ENCODE measurements at regions not wholly inside any gene's neighbourhood (a gene's known extent, or its start where the extent isn't known, plus 50 kb on each side); places are given as distances from the start of the nearest gene placed in this dataset.

GRCh38 chr2:145203891-145204290 lies 684.0 kb upstream of the ZEB2 start:
- H3K9ac ChIP-seq (ENCODE audit: low read length): no peak overlapping the region
- H3K27ac ChIP-seq (ENCODE audit: low read depth, low read length): no peak overlapping the region
- TF ChIP-seq ZBTB33 (IDR thresholded peaks at IDR 0.05; ENCODE audit: extremely low read depth, insufficient replicate concordance, low read length) (no peak), ZNF274 (IDR thresholded peaks at IDR 0.05; ENCODE audit: low read depth, low read length) (no peak), CBX3 (IDR thresholded peaks at IDR 0.05; ENCODE audit: low read depth) (no peak), EZH2 (IDR thresholded peaks at IDR 0.05) (no peak), TCF7L2 (IDR thresholded peaks at IDR 0.05; ENCODE audit: borderline replicate concordance, extremely low read depth, insufficient read depth, insufficient read length) (no peak), EGR1 (IDR thresholded peaks at IDR 0.05; ENCODE audit: low read depth) (no peak), SRF (IDR thresholded peaks at IDR 0.05; ENCODE audit: low read depth) (no peak), ELF1 (IDR thresholded peaks at IDR 0.05; ENCODE audit: borderline replicate concordance, low read depth) (no peak), REST (IDR thresholded peaks at IDR 0.05; ENCODE audit: low read depth) (no peak), MAX (IDR thresholded peaks at IDR 0.05) (no peak), ZFX (IDR thresholded peaks at IDR 0.05) (no peak), SP1 (IDR thresholded peaks at IDR 0.05; ENCODE audit: low read depth) (no peak)
- TF ChIP-seq, protein P1, sequence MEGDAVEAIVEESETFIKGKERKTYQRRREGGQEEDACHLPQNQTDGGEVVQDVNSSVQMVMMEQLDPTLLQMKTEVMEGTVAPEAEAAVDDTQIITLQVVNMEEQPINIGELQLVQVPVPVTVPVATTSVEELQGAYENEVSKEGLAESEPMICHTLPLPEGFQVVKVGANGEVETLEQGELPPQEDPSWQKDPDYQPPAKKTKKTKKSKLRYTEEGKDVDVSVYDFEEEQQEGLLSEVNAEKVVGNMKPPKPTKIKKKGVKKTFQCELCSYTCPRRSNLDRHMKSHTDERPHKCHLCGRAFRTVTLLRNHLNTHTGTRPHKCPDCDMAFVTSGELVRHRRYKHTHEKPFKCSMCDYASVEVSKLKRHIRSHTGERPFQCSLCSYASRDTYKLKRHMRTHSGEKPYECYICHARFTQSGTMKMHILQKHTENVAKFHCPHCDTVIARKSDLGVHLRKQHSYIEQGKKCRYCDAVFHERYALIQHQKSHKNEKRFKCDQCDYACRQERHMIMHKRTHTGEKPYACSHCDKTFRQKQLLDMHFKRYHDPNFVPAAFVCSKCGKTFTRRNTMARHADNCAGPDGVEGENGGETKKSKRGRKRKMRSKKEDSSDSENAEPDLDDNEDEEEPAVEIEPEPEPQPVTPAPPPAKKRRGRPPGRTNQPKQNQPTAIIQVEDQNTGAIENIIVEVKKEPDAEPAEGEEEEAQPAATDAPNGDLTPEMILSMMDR (IDR thresholded peaks at IDR 0.05 in 2 of 3, conservative IDR thresholded peaks at IDR 0.05 in 1 of 3; ENCODE audit: borderline replicate concordance in 1 of 3, insufficient read depth in 1 of 3, low read depth in 2 of 3, low read length in 2 of 3): no peak
- no peak overlapping the region for H2AFZ ChIP-seq (ENCODE audit: low read depth, low read length, poor library complexity, severe bottlenecking)
- ATAC-seq: no peak
- H3K36me3 ChIP-seq (ENCODE audit: control insufficient read depth in 1 of 2, insufficient read depth in 2 of 2, low read length in 2 of 2): no peaks in the 10 kb centered on the region
- H3K4me1 ChIP-seq (ENCODE audit: control insufficient read depth in 1 of 2, insufficient read depth in 2 of 2, low read length in 2 of 2): no peaks in the 10 kb centered on the region
- POLR2A ChIA-PET: no interaction called here
- H3K4me2 ChIP-seq (ENCODE audit: low read length): no peak overlapping the region
- no peaks in the 10 kb centered on the region for H3K79me2 ChIP-seq (ENCODE audit: insufficient read depth, low read length)
- BruUV-seq (replicated peaks): no TSS peak
- RAD21 ChIA-PET (ENCODE audit: low non-redundant PET in 1 of 2, low total read pairs in 2 of 2, uncharacterized antibody in 2 of 2, unreplicated experiment in 2 of 2): no interaction called here
- H3K27me3 ChIP-seq (ENCODE audit: insufficient read depth, low read length): no peaks in the 10 kb centered on the region
- DNase-seq (ENCODE audit: low read depth, low spot score): no peak
- CTCF ChIA-PET: no interaction called here
- no peak overlapping the region for H3K4me3 ChIP-seq (replicated peaks in 1 of 2; ENCODE audit: low read depth in 1 of 2, low read length in 2 of 2)
- H4K20me1 ChIP-seq (ENCODE audit: insufficient read depth): no peaks in the 10 kb centered on the region
- intact Hi-C loops (cut with micrococcal nuclease): no loop called here
- no peaks in the 10 kb centered on the region for H3K9me3 ChIP-seq (ENCODE audit: control insufficient read depth in 1 of 2, insufficient read depth in 1 of 2, low read depth in 1 of 2, low read length in 2 of 2)
- no peaks in the 10 kb centered on the region for H3K9me2 ChIP-seq (ENCODE audit: insufficient read depth)
